ENCODE measurements at regions not wholly inside any gene's neighbourhood (a gene's known extent, or its start where the extent isn't known, plus 50 kb on each side); places are given as distances from the start of the nearest gene placed in this dataset.

DNA sequence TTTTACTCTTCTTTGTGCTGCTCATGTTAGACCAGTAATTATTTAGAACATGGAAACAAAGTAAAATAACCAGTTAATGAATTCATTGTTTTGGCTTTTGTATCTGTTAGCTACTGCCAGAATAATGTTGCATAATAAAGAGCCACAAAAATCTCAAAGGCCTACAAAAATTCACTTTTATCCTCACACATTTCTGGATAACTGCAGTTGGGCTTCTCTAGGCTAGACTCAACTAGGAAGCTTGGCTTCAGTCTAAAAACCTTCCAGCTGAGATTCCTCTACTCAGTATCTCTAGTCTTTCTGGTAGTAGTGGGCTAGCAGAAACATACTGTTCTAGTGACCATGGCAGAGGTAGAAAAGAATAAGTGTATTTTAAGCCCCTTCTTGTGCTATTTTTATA is 73.0 kb downstream of the FAT4 start:
- no peak for DNase-seq (ENCODE audit: low read depth, low spot score)
- no peaks in the 10 kb centered on the region for H3K4me1 Mint-ChIP-seq
- H3K4me3 Mint-ChIP-seq, result no peak overlapping the region
- peaks cover 6% of the 10 kb centered on the region for H3K36me3 Mint-ChIP-seq (ENCODE audit: low read depth)
- no peak overlapping the region for H3K27ac Mint-ChIP-seq (ENCODE audit: unreplicated experiment)
- TF ChIP-seq, protein P1, sequence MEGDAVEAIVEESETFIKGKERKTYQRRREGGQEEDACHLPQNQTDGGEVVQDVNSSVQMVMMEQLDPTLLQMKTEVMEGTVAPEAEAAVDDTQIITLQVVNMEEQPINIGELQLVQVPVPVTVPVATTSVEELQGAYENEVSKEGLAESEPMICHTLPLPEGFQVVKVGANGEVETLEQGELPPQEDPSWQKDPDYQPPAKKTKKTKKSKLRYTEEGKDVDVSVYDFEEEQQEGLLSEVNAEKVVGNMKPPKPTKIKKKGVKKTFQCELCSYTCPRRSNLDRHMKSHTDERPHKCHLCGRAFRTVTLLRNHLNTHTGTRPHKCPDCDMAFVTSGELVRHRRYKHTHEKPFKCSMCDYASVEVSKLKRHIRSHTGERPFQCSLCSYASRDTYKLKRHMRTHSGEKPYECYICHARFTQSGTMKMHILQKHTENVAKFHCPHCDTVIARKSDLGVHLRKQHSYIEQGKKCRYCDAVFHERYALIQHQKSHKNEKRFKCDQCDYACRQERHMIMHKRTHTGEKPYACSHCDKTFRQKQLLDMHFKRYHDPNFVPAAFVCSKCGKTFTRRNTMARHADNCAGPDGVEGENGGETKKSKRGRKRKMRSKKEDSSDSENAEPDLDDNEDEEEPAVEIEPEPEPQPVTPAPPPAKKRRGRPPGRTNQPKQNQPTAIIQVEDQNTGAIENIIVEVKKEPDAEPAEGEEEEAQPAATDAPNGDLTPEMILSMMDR (conservative IDR thresholded peaks at IDR 0.05), result no peak
- H3K9me3 Mint-ChIP-seq, result peaks cover 2% of the 10 kb centered on the region
- no peaks in the 10 kb centered on the region for H3K27me3 Mint-ChIP-seq (ENCODE audit: low read depth)

DNA sequence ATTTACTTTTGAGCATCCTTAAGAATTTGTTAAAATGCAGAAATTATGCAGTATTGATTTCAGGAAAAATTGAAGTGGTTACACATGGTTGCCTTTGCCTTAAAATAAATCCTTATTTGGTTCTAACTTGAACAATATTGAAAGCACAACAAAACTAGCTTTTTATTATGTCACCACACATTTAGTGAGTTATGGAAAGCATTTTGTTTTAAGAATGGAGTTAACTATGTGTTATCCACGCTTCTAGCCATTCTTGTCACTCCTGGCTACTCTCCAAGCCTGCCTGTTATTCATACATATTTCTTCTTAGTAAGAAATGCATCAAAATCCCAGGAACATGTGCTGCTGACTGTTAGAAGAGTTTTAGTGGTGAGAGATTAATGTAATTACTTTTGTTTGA is 73.9 kb downstream of the FAT4 start:
- no peak overlapping the region for H3K4me3 Mint-ChIP-seq
- H3K9me3 Mint-ChIP-seq, result peaks cover 2% of the 10 kb centered on the region
- H3K36me3 Mint-ChIP-seq (ENCODE audit: low read depth), result peaks cover 6% of the 10 kb centered on the region
- H3K27ac Mint-ChIP-seq (ENCODE audit: unreplicated experiment), result no peak overlapping the region
- TF ChIP-seq, protein P1 (conservative IDR thresholded peaks at IDR 0.05), result no peak
- DNase-seq (ENCODE audit: low read depth, low spot score), result no peak
- H3K4me1 Mint-ChIP-seq, result no peaks in the 10 kb centered on the region
- H3K27me3 Mint-ChIP-seq (ENCODE audit: low read depth), result no peaks in the 10 kb centered on the region

DNA sequence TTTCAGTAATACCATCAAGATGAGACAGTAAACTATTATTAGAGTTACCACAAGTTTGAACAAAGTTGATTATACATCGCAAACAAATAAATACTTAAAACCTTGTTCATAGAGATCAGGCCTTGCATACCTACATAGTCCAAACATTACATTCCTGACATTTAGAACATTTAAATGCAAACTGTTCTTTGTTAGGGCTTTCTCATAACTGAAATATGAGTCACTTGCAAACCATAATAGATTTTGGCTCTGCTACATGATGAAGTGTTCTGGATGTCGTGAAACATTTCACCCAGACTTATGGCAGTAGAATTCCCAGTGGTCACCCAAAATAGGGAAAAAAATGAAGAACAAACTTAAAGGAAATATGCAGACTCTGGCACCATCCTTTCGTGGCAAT is 75.0 kb downstream of the FAT4 start:
- TF ChIP-seq, protein P1 (conservative IDR thresholded peaks at IDR 0.05), result no peak
- DNase-seq (ENCODE audit: low read depth, low spot score), result no peak
- no peak overlapping the region for H3K4me3 Mint-ChIP-seq
- peaks cover 2% of the 10 kb centered on the region for H3K9me3 Mint-ChIP-seq
- H3K27ac Mint-ChIP-seq (ENCODE audit: unreplicated experiment), result no peak overlapping the region
- no peaks in the 10 kb centered on the region for H3K4me1 Mint-ChIP-seq
- H3K36me3 Mint-ChIP-seq (ENCODE audit: low read depth), result peaks cover 6% of the 10 kb centered on the region
- no peaks in the 10 kb centered on the region for H3K27me3 Mint-ChIP-seq (ENCODE audit: low read depth)

DNA sequence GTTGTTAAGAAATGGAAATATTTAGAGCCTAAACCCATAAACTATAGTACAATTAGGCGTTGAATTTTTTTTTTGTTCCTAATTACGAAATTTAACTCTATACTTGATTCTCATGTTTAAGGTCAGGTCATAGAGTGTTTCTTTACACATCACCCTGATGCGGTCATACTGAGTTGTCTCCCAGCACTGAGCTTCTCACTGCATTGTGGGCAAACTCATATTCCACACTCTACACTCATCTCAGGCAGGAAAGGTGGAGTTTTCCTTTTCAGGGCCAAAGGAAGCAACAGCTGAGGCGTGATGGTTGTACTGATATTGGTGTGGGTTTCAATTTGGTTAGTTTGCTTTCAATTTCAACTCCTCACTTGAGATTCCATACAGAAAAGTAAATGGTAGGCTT is 75.4 kb downstream of the FAT4 start:
- no peak for DNase-seq (ENCODE audit: low read depth, low spot score)
- Mint-ChIP-seq H3K36me3 (ENCODE audit: low read depth) (peaks cover 6% of the 10 kb centered on the region), H3K4me1 (no peaks in the 10 kb centered on the region), H3K4me3 (no peak overlapping the region), H3K9me3 (peaks cover 2% of the 10 kb centered on the region), H3K27me3 (ENCODE audit: low read depth) (no peaks in the 10 kb centered on the region), H3K27ac (ENCODE audit: unreplicated experiment) (no peak overlapping the region)
- TF ChIP-seq, protein P1 (conservative IDR thresholded peaks at IDR 0.05), result no peak

DNA sequence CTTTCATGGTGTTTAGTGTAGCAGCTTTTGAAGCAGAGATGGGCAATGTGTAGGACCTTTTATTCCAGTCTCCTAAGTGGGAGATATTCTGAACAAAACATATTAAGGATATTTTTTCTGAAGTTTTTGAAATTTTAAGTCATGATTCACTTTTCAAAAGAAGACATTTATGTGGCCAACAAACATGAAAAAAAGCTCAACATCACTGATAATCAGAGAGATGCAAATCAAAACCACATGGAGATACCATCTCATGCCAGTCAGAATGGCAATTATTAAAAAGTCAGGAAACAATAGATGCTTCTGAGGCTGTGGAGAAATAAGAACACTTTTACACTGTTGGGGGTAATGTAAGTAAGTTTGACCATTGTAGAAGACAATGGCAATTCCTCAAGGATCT is 76.0 kb downstream of the FAT4 start:
- no peaks in the 10 kb centered on the region for H3K27me3 Mint-ChIP-seq (ENCODE audit: low read depth)
- no peaks in the 10 kb centered on the region for H3K4me1 Mint-ChIP-seq
- no peak overlapping the region for H3K27ac Mint-ChIP-seq (ENCODE audit: unreplicated experiment)
- peaks cover 2% of the 10 kb centered on the region for H3K9me3 Mint-ChIP-seq
- no peak for DNase-seq (ENCODE audit: low read depth, low spot score)
- H3K4me3 Mint-ChIP-seq, result no peak overlapping the region
- TF ChIP-seq, protein P1 (conservative IDR thresholded peaks at IDR 0.05), result no peak
- peaks cover 6% of the 10 kb centered on the region for H3K36me3 Mint-ChIP-seq (ENCODE audit: low read depth)

DNA sequence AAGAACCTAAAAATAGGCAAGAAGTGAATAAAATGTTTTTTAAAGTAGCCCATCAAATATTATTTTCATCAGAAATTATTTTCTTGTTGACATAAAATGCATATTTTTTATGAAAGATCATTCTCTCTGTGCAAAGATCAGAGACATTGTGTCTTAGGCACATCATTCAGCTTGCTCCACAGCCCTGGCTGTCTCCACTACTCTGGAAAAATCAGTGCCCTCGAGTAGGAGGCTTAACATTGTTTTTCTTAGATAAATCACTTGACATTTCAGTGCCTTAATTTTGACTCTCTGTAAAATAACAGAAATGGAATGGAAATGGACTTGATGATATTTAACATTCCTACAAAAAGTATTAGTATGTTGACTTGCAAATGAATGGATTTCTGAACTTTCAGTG is 77.9 kb downstream of the FAT4 start:
- no peaks in the 10 kb centered on the region for H3K9me3 Mint-ChIP-seq
- no peak overlapping the region for H3K27ac Mint-ChIP-seq (ENCODE audit: unreplicated experiment)
- no peak overlapping the region for H3K4me3 Mint-ChIP-seq
- H3K4me1 Mint-ChIP-seq, result peaks cover 2% of the 10 kb centered on the region
- TF ChIP-seq, protein P1 (conservative IDR thresholded peaks at IDR 0.05), result no peak
- H3K36me3 Mint-ChIP-seq (ENCODE audit: low read depth), result peaks cover 6% of the 10 kb centered on the region
- H3K27me3 Mint-ChIP-seq (ENCODE audit: low read depth), result no peaks in the 10 kb centered on the region
- DNase-seq (ENCODE audit: low read depth, low spot score), result no peak

All from neural crest cell (in vitro differentiated cells).